HG03565 (cell line): ENCODE measurements at regions not wholly inside any gene's neighbourhood (a gene's known extent, or its start where the extent isn't known, plus 50 kb on each side); places are given as distances from the start of the nearest gene placed in this dataset.
"Not testable (repeated sequence)": the region's sequence is repeated elsewhere in the genome, so short reads cannot be mapped to it uniquely, and the experiment has no call there.

ENCODE experiments used
- ATAC-seq: cut with Tn5 transposase; IDR thresholded peaks from one replicate; pipeline ENCODE4 v1.9.1; 2021; ENCODE audit warnings: mild to moderate bottlenecking, moderate library complexity; ENCODE audit not compliant: unreplicated experiment

DNA sequence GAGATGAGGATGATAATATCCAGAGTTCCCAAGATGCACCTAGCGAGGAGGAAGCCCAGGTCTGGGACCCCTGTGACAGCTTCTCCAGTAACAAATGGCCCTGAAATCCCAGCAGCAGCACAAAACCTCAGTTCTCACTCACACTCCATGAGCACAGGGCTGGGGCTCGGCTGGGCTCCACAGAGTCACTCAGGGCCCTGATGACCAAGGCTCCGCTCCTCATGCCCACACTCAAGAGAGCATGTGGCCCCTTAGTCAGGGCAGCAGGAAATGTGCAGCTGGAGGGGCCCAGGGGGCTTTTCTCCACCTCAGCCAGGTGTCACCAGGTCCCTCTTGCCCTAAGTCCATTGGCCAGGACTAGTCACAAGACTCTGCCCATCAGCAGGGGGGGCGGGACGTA lies 242.7 kb upstream of the SFSWAP start:
- ATAC-seq: no peak

DNA sequence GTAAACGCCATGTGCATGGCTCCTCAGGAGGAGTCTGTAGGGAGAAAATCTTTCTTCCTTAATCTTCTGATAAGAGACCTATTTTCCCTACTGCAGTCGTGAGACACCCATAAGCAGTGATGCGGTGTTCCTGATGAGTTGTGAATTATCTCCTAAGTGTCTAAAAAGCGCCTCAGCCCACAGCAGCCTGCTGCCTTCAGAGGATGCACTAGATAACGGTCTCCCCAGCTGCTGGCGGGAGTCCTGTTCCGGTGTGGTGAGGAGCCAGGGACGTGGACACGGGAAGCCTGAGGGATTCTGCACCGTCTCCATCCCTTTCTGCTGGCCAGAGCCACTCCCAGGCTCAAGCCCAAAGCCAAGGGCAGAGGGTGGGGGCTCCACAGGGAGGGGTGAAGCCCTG lies 240.9 kb upstream of the SFSWAP start:
- ATAC-seq: not testable (repeated sequence)

DNA sequence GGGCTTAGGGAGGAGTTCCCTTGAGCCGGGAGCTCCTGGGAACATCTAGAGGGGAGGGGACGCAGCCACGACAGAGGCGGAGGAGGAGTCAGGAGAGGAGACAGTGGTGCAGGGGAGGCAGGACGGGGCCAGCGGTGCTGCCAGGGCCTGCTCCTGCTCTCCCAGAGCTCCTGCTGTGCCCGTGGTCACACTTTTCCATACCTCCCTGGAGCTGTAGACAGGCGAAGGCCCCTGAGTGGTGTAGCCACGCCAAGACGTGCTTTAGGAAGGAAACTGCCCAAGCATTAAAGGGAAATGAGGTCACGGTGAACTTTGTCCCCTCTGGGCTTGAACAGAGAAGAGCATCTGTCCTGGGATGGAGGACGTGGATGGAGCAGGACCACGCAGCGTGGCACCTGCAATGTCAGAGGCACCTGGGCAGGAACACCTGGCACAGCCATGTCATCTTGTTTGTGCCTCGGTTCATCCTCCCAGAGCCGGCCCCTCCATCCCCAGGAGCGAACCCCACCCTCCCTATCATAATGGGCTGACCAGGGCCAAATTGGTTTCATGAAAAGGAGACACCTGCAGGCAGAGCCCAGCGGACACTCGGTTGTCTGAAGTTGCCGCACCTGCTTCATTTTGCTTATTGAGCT lies 239.5 kb upstream of the SFSWAP start:
- no peak for ATAC-seq

DNA sequence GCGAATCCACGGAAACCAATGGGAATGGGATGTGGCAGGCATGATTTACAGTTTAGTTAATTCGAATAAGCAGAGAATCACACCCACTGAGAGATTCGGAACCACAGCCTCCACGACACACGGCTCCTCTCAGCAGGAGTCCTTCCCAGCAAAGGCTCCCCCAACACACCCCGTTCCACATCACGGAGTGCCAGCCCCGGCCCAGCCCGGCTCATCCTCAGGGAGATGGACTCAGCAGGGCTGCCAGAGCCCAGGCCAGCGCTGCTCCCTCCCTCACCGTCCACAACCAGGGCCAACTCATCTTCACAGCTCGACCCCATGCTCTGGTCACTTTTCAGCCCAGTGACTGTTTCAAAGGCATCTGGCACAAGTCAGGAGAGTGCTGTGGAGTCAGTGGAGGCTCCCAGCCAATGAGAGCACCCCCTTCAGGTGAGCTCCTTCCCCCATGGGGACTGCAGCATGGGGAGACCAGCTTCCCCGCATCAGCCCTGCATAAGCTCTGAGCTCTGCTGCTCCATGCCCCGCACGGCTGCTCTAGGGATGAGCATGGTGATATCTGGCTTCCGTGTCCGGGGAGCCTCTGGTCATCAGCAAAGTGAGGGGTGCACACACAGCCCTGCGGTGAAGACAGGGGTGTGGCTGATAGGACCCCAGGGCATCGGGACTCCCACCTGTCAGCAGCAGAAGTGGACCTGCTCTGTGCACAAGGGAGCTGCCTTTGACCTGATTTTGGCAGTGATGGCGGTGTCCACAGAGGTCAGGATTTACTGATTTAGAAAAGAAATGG lies 238.8 kb upstream of the SFSWAP start:
- no peak for ATAC-seq

DNA sequence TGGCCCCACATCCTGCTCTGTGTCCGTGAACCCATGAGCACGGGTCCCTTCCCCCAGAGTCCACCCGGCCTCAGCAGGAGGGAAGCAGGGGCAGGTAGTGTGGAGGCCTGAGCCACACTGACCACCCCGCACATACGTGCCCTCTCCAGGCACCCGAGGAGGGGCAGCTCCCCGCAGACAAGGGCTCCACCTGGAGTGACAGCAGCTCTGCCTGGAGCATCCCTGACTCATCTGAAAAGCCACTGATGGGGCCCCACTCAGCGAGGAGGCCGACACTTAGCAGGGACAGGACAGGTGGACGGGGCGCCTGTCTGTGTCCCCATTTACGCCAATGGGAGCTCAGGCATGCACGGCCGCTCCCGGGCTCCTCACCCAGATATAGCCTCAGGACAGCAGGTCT lies 237.6 kb upstream of the SFSWAP start:
- no peak for ATAC-seq

DNA sequence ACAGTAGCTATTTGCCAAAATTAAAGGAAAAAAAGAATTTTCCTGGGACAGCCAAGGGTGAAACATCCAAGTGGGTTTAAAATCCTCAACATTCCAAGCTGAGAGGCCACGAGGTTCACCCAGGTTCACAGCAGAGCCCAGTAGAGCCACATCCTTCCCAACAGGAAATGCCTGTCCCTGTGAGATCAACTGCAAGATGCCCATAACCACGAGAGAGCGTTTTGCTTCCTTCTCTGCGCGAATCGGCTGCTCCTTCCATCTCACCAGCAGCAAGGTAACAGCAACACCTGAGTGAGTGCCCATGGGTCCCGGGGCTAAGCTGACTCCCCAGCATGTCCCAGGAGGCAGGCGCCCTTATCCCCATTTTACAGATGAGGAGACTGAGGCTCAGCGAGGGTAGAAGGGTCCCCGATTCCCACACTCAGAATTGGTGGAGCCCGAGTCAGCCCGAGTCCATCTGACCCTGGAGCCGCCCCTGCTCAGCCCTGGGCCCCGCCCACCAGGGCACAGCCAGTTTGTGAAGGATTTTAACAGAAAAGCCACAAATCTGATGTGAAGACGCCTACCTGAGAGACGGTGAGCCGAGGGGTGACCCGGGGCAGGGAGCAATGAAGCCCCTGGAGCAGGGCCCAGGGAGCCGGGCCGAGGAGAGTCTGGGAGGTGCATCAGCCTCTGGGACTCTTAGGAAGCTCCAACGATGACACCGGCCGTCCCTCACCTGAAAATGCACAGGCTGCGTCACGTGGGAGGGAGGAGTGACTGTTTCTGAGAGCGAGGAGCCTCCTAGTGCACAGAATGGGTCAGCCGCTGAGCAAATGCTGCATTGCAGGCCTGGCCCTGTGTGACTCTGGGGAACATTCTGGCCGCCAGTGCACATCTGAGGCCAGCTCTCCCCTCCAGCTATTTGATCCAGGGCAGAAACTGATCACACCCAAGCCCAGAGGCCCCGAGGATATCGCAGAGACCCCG lies 236.9 kb upstream of the SFSWAP start:
- ATAC-seq: no peak

DNA sequence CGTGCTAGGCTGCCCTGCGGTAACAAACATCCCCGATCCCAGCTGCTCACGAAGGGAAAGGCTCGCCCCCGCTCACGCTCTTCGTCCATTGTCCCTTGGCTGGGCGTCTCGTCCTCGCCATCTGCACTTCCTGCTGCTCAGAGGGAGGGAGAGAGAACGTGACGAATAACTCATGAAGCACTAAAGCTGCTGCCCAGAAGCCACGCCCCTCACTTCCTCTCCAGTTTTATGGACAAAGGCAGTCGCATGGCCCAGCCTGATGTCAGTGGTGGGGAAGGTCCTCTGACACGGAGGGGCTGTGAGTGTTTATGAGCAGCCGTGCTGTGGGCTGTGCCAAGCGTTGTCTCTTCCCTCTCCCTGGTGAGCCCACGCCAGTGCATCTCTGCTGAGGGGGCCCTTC lies 235.9 kb upstream of the SFSWAP start:
- not testable (repeated sequence) for ATAC-seq

DNA sequence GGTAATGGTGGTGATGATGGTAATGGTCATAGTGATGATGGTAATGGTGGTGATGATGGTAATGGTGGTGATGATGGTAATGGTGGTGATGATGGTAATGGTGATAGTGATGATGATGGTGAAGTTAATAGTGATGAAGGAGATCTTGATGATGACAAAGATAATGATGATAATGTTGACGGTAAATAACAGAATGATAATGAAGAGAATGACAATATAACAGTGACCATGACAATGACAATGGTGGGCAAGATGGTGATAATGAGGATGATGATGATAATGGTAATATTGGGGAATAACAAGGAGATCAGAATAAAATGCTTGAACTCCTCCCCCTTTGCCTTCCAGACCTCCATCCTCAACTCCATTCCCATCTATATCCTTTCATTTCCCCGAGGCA lies 233.3 kb upstream of the SFSWAP start:
- ATAC-seq: no peak

DNA sequence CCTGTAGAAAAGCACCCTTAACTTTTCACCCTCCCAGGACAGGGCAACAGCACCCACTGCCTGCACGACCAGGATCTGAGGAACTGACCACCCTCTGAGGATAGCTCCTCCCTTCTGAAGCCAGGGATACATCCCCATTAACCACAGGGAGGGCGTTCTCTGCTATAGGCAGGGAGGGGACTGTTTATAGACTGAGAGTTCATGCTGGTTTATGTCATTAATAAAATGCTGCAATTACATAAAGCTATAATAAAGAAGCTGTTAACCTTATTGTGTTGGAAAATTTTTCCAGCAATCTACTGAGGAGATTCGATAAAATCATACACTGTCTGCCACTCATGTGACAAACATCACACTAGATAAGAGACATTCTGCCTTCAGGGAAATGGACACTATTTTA lies 232.4 kb upstream of the SFSWAP start:
- ATAC-seq: no peak

DNA sequence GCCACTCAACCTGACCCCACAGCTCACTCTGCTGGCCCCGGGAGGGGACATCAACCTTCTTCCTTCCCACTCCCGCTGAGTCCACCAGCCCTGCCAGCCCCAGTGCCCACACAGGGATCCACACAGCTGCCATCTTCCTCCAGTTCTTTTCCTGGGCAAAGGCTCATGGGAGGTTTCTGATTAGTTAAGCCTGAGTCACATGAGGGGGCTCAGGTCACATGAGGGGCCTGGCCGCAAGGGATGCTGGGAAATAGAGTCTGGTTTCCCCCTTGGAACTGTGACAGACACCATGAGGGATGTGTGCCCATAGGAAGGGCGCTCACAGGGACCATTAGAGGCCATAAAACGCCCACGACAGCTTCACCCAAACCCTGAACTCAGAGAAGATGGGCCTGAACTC lies 228.7 kb upstream of the SFSWAP start:
- no peak for ATAC-seq

DNA sequence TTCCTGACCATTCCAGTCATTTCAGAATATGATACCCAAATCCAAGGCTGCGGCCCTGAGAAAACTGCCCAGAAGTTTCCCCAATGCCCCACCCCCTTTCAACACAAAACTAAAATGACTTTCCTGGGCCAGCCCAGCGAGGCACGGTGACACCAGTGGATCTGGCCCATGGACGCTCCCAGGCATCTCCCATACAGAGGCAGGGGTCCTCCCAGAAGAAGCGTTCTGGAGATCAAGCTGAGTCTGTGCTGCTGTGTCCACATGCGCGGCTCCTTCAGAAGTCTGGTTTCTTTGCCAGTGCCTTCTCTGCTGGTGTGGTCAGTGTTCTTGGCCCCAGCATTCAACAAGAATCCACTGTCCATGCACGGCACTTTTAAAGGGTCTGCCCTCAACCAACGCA lies 228.2 kb upstream of the SFSWAP start:
- ATAC-seq: no peak

DNA sequence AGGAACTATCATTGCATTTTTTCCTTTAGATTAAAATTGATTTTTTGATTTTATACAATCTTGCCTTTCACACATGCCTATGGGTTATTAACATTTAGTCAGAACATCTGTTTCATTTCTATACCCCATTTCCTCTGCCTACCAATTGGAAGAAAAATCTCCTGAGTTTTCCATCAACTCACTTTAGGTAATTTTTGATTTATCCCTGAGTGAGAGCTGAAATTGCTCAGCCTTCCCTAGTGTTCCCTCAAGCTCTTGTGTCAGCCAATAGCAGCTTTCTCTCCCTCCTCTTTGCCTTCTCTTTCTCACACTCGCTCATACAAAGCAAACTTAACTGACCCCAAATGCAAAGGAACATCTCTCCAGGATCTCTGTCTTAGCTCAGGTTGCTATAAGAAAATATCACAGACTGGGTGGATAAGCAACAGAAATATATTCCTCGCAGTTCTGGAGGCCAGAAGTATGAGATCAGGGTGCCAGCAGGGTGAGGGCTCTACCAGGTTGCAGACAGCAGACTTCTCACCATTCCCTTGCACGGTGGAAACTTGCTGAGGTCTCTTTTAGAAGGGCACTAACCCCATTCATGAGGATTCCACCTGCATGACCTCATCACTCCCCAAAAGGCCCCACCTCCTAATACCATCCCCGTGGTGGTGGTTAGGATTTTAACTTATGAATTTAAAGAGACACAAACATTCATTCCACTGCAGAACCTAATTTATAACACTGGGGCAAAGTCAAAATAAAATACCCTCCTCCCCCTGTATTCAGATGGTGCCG lies 224.2 kb upstream of the SFSWAP start:
- ATAC-seq: no peak

DNA sequence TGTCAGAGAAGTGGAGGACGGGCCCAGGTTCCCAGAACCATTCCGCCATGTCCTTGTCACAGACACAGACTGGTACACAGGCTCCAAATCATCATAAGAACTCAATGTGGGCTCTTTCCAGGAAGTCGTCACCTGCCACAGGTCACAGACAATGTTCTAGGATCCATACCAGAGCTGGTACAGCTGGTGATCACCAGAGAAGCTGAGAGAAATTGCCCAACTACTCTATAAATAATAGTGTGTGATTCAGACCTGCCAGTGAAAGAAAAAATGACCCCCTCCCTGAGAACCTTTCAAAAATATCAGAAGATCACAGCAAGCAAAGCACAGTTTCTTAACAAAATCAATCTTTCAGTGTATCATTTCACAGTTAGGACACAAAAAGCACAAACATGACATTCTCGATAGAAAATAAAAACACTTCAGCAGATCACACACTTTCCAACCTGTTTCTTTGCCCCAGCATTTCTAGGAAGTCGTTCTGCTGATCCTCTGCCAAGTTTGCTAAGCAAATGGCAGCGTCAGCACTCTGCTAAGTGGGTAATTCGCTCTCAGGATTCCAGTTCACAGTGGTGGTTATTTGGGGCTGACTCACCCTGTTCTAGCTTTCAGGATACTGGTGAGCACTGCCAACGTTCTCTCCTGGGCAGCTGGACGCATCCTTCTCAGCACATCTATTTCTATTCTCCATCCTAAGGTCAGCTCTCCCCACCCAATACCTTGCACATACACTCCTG lies 223.3 kb upstream of the SFSWAP start:
- ATAC-seq: no peak

DNA sequence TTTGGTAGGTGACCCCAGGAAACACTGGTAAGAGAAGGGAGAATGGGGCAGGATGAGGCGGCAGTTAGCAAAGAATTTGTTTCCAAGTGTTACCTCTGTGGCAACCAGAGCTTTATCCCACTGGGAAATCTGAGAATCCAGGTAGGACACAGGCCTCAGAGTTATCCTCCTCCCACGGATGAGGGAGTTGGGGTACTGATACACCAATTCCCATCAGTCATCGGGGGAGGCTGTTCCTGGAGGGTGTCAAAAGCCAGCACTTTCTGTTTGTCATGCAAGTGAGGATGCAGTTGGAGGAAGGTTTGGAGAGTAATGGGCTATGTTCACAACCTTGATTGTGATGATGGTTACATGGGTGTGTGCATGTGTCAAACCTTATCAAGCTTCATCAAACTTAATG lies 221.2 kb upstream of the SFSWAP start:
- ATAC-seq: no peak

DNA sequence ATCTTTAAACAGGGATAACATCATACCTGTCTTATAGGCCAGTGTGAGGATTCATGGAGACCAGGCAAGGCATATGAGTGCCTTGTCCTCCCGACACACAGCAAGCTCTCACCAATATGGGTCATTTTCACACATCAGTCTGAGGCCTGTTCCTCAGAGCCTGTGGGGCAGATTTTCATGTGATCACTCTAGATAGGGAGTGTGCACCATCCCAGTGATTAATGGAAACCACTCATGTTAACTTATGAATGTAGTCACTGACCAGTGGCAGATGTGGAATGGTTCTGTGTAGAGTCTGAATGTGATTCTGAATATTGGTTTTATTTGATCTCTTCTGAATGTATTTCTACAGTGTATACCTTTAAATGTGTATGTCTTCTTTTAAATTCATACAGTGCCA lies 219.7 kb upstream of the SFSWAP start:
- ATAC-seq: no peak

DNA sequence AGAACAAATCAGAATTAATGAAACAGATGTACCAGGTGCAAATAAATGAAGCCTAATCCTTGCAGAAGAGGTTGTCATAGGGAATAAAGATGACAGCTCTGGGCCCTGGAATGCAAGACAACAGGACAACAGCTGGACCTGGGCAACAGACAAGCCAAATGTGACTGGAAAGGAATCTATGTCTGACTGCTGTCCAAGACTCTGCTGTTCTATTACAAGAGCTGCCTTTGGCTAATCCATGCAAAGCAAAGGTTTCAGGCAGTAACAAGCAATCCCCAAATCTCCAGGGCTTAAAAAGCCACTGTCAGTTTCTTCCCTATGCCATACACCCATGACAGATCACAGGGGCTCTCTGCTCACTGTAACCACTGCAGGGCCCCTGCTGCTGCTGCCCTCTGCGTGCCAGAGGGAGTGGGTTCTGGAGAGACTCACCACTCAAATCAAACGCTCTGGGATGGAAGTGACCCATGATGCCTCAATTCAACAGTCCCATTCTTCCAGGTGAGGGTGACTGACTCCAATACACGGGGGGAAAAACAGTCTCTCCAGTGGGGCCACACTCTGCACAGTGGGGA lies 218.9 kb upstream of the SFSWAP start:
- ATAC-seq: no peak

DNA sequence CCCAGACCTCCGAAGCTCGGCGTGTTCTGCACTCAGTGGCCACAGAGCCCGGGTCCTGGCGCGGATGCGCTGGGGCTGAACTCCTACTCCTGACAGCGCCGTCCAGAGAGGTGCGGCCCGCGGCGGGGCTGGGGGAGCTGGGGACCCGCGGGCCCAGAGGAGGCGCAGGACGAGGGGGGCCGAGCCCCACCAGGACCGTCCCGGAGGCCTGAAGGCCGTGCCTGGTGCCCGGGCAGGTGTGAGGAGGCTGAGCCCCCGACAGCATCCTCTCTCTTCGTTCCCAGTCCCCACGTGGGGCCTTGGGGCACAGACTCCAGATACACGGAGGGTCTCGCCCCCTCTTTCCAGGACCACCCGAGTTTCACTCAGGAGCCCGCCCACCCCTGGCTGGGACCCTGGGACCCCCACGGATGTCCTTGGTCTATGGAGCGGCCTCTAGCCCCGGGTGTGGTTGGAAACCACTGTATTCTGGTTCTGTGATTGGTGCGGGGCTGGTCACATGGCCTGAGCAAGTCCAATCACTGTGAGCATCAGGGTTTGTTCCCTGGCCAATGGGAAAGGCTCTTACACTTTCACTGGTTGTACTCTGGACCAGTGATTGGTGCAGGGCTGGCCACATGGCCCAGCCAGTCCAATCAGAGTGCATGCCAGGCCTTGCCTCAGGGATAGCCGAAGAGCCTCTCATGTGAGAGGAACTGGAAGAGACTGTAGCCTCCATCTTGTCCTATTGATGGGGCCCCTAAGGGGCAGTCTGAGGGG lies 217.6 kb upstream of the SFSWAP start:
- ATAC-seq: no peak

DNA sequence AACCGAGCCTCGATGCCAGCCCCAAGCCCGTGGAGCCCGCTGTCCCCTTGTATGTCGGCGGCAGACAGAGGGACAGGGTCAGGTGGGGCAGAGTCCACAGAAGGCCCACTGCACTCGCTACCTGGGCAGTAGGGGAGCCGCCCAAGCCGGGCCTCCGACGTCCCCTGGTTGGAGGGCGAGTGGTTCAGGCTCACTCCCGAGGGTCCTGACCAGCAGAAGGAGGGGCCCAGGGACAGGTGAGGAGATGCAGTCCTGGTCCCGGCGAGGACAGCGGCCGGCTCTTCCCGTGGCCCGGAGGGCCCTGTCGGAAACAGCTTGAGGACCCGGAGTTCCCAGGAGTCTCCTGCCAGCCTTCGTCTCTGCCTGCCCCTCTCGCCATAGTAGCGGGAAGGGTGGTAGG lies 216.7 kb upstream of the SFSWAP start:
- no peak for ATAC-seq
